Spleen (tissue), 7 donors: ENCODE measurements at regions not wholly inside any gene's neighbourhood (a gene's known extent, or its start where the extent isn't known, plus 50 kb on each side); places are given as distances from the start of the nearest gene placed in this dataset.

ENCODE experiments used
- CTCF ChIP-seq, 11 experiments: fragments of 200-600 bp in 7 of 11; fragments of 450-650 bp in 4 of 11; sonication (generic) in 4 of 11; IDR thresholded peaks in 8 of 11; conservative IDR thresholded peaks in 3 of 11; 1 replicate in 7 of 11; 2 replicates in 4 of 11; pipeline versions ENCODE4 v1.4.0 to v1.8.0; 2016 to 2021; ENCODE audit warnings: antibody characterized with exemption in 11 of 11, inconsistent platforms in 4 of 11, mild to moderate bottlenecking in 1 of 11
- POLR2A ChIP-seq, 3 donors: fragments of 450-650 bp; IDR thresholded peaks; one replicate each; pipeline ENCODE4 v1.5.1; 2017; ENCODE audit warnings: antibody characterized with exemption in 3 of 3, mild to moderate bottlenecking in 1 of 3
- POLR2AphosphoS5 ChIP-seq, 3 donors: sonication (generic); formaldehyde crosslinking; IDR thresholded peaks; one replicate each; pipeline ENCODE4 v1.5.1; 2017; ENCODE audit warnings: antibody characterized with exemption in 3 of 3
- donor health status: DM: no; HTN: no; CAD: no; lungs with moderate emphysema.
- donor health status: DM: no; HTN: no; CAD: no.
- donor health status: DM: no; HTN: no; CAD: no.

- no peak for TF ChIP-seq POLR2A (IDR thresholded peaks at IDR 0.05)
- no peak for TF ChIP-seq CTCF (IDR thresholded peaks at IDR 0.05 in 8 of 11, conservative IDR thresholded peaks at IDR 0.05 in 3 of 11)
- TF ChIP-seq POLR2AphosphoS5 (IDR thresholded peaks at IDR 0.05): no peak
These were observed 289.2 kb downstream of the TBX15 start for GRCh38 chr1:118698911-118699310.
